GM19372 (cell line): ENCODE measurements at regions not wholly inside any gene's neighbourhood (a gene's known extent, or its start where the extent isn't known, plus 50 kb on each side); places are given as distances from the start of the nearest gene placed in this dataset.

Experiments
- ATAC-seq: cut with Tn5 transposase; IDR thresholded peaks from one replicate; pipeline ENCODE4 v1.9.1; 2021; ENCODE audit warnings: mild to moderate bottlenecking, low read depth, moderate library complexity; ENCODE audit not compliant: unreplicated experiment

DNA sequence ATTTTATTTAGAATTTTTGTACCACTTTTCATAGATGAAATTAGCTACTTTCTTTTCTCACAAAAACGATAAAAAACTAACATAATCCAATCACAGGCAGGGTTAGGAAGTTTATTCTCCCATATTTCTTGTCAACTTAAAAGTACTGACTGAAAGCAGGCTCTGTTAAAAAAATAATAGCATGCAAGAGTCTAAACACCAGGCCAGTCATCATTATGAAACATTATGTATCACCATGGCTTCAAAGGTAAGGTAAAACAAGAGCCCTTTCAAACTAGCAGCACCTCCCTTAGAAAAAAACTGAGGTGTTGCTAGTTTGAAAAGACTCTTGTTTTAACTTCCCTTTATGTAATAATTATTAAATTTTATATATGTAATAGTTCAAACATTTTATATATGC is 848.0 kb downstream of the RNF144A start:
- ATAC-seq: no peak

DNA sequence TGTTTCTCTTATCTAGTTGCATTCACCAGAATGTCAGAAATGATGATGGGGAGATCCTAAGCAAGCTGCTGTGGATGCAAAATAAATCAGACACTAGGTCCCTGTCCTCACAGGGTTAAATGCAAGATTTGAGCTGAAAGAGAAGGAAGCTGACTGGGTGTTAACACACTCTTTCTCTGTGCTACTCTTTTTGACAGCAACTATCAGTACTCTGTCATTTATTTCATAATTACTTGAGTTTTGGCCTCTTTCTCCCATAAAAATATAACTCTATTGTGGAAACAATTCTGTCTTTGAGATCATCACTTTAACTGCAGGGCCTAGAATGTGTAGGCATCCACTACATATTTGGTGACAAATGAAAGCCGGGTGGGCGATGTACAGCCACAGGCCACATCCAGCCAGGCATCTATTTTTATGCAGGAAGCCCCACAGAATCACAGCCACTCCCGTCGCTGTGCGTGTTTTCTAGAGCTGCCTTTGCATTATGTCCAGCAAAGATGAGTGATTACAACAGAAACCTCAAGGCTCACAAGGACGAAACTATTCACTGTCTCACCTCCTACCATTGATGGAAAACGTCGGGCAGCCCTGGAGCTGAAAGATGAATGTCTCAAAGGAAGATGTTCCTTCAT is 849.0 kb downstream of the RNF144A start:
- no peak for ATAC-seq

DNA sequence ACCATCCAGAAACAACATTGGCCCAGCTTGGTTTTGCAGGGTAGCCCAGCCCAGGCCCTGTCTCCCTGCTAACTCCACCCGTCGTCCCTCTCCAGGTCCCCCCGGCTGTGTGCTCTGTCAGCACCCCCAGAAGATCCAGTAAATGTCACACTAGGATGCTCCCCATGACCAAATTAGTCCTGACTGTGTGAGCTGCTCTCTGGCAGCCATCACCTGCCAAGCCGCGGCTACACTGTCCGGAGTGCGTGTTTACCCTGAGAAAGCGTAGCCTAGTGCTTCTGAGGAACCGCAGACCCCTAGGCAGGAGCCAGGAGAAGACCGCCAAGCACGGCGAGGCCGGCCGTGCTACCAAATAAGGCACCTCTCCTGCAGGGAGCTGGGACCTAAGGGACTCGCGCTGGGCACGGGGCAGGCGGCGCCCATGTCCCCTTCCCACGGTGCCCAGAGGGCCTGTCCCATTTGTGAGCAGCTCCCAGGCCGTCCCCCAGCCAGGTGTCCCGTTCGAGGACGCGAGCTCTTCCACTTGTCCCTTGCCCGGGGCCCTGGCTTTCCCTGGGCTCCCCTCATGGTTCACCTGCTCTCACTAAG is 849.9 kb downstream of the RNF144A start:
- no peak for ATAC-seq

DNA sequence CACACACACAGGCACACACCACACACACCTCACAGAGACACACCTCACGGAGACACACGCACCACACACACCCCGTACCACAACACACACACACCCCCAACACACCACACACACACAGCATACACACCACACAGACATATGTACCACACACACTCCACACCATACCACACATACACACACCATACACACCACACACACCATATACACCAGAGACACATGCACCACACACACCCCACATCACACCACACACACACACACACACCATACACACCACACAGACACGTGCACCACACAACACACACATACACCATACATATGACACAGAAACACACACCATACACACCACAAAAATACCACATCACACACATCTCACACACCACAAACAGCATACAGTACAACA is 850.7 kb downstream of the RNF144A start:
- ATAC-seq: no peak

DNA sequence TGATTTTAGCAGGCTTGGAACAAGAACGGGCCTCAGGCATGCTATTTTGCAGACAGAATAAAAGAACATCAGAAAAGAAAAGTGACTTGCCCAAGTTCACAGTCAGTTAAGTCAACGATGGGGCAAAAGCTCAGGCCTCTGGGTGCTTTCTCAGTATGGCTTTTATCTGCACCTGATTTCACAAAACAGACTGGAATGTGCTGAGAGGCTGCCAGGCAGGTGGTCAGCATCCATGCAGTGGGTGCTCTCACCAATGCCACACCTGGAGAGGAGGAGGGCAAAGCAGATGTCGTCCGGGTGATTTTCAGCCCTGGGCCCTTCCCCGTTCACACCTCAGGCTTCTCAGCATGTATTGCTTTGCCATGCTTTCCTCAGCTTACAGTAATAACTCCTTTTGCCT is 854.6 kb downstream of the RNF144A start:
- no peak for ATAC-seq

DNA sequence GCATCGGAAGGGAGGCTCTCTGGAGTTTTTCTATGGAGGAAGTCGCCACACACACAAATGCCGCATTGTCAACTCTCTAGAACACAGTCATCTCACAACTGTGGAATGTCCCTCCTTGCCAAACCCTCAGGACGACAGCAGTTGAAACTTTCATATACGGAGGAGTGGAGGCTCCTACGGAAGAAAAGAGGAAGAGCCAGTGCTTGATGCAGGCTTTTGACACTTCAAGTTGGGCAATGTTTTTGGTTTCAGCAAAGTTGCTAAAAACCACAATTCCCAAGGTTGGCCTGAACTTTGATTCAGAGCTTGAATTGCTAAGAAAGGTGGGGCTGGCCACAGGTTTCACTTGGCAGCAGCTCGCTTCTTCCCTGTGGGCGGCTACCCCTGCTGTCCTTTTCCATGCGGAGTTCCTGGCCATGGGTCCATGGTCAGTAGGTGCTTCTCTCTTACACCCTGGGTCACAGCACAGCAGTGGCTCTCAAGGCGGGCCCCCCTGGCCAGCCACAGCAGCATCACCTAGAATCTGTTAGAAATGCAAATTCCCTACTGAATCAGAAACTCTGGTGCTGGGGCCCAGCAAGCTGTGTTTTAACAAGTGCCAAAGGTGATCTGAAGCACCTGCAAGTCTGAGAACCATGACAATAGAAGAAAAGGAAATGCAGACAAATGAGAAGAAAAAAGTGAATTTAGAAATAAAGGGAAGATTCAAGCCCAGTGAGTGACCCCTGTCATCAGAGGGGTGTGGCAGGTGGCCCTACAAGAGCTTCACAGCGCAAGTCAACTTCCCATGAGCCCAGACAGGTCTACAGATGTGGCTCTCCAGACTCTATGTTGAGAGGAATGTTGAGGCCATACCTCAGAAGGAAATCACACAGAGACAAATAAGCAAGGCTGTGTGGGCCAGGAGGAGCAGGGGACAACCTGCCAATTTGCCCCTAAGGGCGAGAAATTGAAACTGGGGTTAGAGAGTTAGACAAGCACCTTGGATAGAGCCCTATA is 856.4 kb downstream of the RNF144A start:
- peak; percentile 59 for ATAC-seq

DNA sequence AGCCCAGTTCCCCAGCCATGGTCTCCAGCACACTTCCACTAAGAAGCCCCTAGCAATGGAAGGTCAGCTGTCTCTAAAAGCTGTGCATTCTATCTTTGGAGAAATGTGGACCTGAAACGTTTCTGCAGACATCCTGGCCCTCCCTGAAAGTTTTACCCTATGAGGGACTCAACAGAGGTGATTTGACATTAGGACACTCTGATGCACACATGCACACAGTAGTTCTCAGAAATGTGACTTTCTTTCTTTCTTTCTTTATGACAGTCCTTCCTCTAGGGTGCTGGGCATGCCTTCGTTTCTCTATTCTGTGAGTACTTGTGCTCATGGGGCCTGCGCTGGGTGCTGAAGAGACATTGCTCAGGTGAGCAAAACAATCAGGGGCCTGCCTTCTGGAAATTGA is 857.3 kb downstream of the RNF144A start:
- ATAC-seq: no peak

DNA sequence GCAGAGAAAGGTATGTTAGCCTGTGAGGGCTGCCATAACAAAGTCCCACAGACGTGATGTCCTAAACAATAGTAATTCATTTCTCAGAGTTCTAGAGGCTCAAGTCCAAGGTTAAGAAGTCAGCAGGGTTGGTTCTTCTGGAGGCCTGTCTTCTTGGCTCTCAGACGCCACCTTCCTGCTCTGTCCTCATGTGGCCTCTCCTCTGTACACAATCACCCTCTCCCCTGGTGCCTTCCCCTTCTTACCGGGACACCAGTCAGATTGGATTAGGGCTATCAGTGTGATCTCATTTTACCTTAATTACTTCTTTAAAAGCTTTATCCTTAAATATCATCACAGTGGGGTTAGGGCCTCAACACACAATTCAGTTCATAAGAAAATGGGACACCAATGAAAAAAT is 860.5 kb downstream of the RNF144A start:
- no peak for ATAC-seq

DNA sequence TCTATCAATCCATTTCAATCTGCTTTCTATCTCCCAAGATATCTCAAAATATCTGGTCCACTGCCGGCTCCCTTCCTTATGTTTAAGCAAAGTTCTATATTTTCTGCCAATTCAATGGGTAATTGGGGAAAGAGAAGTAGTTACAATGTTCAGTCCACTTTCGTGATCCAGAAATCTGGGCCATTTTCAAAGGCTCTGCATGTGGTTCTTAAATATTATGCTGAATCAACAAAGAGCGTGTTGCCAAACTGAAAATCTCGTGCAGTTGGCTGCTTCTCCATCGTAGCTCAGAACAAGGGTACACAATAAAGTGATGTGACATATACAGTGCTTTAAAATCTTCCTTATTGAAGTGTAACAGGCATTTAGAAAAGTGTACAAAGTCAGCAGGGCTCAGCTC is 863.1 kb downstream of the RNF144A start:
- ATAC-seq: no peak

DNA sequence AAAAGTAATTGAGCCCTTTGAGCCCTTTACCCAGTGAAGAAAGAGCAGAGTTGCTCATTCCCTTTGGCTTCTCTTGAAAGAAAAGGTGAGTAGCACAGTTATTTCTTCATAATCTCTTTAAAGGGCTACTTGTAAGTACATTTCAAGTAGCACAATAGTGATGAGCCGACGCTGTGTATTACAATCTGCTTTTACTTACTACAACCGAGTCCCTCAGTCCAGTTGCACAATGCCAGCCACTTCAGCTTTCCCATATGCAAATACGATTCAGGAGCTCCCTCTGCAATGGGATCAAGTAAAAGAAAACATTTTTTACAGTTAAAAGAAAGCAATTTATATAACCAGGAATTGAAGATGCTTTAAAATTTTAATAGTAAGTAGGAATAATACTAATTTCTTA is 868.5 kb downstream of the RNF144A start:
- no peak for ATAC-seq

DNA sequence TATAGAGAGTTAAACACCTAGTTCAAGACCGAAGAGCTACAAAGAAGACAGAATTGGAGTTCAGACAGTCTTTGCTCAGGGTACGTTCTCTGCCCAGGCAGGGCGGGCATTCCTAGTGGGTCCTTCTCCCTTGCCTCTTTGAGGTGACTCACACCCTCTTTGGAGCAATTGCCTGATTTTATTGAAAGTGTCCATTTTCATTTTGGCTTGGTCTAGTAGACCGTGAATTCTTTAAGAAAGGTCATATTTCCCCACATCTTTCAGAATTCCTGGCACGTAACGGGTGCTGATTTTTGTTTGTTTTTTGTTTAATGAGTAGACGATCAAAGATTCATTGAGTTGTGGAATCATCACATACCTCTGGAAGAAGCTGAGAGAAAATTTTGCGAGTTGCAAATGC is 871.5 kb downstream of the RNF144A start:
- ATAC-seq: no peak

DNA sequence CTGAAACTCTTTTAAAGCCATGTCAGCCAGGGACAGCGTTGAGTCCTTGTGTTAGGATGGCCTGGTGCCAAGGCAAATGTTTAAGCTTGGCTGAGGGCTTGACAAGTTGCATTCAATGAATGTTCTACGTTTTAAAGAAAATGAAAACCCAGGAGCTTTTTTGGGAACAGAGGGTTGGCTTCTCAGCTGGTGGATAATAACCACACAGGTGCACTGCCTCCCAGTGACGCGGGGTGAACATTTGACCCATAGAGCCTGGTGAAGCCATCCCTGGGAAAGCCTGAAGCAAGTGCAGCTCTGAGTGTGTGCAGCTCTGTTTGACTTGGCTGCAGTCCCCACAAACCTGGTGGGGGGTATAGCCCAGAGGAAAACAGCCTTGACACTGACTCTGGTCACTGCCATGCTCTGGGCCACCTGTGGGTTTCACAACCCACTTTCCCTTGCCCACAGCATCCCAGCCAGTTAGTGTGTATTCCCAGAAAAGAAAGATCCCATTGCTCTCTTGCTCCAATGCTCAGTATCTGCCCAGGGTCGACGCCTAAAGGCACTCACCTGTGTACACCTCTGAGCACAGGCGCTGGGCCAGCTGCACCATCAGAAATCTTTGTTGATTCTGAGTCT is 874.9 kb downstream of the RNF144A start:
- no peak for ATAC-seq

DNA sequence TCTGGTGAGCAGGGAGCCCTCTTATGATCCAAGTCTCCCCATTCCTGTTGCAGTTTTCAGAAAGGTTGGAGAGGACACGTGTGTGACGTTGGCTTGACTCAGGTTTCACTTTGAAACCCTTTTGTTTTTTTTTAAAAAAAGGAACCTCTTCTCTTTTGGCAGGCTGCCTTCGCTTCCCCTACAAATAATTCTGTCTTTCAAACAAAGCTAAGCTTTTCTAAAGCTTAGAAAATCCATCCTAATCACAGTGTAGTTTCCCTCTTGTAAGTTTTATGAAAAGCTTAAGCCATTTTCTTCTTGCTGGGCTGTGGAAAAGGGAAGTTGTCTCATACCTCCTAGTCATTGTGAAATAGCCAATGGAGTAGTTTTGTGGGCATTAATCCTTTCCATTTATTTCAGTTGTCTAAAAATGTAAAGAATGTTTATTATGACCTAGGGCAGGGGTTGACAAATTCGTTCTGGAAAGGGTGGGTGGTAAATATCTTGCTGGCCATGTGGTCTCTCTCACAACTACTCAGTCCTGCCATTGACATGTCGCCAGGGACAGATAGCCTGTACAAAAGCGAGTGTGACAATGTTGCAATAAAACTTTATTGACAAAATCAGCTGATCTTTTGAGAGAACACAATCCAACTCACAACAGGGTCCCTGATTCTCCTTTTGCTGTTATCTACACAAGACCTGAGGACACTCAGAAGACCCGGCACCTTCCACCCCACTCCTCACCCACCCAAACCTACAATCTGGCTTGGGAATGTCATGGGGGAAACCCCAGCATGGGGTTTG is 878.8 kb downstream of the RNF144A start:
- no peak for ATAC-seq

DNA sequence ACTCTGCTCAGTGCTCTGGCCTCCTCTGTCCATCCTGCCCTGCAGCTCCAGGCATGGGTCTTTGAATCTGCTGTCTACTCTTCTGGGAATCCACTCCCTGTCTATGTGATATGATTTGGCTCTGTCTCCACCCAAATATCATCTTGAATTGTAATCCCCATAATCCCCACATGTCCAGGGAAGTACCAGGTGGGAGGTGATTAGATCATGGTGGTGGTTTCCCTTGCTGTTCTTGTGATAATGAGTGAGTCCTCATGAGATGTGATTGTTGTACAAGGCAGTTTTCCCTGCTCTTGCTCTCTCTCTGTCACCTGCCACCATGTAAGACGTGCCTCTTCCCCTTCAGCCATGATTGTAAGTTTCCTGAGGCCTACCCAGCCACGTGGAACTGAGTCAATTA is 881.8 kb upstream of the ID2 start:
- ATAC-seq: no peak

DNA sequence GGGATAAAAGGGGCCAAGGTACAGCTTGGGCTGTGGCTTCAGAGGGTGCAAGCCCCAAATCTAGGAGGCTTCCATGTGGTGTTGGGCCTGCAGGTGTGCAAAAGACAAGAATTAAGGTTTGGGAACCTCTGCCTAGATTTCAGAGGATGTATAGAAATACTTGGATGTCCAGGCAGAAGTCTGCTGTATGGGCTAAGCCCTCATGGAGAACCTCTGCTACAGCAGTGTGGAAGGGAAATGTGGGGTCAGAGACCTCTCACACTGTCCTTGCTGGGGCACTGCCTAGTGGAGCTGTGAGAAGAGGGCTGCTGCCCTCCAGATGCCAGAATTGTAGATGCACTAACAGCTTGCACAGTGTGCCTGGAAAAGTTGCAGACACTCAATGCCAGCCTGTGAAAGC is 880.6 kb upstream of the ID2 start:
- no peak for ATAC-seq

DNA sequence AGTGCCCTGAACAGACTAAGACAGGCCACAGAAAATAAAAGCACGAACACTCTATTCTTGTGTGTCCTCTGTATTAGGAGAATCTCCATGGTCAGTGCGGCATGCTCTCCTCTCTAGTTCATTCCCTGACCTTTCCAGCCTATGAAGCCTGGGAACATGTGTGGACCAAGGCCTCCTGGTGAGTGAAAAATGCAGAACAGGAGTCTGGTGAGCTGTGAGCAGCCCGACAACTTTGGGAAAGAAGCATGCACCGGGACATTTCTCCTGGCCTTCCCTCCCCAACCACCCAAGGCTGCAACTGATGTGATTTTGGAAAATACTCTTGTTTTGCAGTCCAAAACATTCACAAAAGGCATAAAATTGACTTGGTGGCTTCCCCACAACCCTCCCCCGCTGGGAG is 878.3 kb upstream of the ID2 start:
- ATAC-seq: no peak

DNA sequence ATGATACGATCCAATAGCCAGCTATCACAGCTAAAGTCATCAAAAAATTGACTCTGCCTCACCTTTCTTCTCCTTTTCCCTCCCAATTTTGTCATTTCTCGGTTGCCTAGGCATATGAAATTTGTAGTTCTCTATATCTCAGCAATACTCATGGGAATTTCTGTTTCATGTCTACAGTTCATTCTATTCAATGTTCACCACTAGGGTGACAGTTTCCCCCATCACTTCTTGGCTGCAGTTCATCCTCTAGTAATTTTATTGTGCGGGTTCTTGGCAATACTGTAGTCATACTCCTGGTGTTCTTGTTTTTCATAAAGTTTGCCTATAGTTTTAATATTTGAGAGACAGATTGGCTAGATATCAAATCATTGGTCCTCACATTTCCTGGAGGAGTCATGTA is 872.2 kb upstream of the ID2 start:
- no peak for ATAC-seq

DNA sequence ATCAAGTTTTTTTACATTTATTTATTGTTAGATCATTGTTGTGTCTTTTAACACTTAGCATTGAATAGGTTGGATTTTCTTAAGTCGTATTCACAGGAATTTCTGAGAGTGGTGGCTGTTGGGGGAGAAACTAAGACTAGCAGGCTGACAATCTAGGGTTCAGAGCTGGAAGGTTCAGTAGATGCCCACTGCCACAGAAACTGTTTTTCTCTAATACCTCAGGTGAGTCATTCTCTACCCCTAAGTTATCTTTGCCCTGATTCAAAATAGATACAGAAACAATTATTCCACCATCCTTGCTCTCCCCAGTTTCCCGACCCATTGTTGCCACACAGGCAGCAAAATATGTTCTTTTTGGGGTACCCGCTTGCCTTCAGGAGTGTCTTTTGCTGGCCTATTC is 870.8 kb upstream of the ID2 start:
- no peak for ATAC-seq

DNA sequence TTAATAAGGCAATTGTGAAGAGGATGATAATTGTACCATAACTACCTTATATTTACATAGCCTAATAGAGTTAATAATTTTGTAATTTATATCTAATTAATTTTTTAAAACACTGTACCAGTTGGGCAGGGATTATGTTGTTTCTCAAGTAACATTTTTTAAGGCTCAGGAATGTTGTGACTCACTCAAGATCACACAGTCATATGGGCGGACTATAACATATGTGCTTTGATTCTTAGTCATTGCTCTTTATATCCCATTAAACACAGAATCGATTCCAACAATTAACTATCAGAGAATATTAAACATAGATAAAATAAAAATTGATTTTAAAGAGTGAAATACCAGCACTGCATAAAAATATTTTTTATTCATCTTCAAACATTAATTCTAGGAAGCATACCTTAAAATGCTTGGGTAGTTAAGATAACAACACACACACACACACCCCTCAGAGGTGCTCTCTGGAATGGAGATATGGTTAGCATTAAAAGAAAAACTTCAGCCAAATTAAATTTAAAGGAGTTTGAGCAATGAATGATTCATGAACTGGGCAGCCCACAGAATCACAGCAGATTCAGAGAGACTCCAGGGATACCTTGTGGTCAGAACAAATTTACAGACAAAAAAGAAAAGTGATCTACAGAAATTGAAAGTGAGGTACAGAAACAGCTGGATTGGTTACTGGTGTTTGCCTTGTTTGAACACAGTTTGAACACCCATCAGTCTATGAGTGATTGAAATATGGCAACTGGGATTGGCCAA is 869.4 kb upstream of the ID2 start:
- no peak for ATAC-seq
